ENCODE measurements at regions not wholly inside any gene's neighbourhood (a gene's known extent, or its start where the extent isn't known, plus 50 kb on each side); places are given as distances from the start of the nearest gene placed in this dataset.
"Not testable (repeated sequence)": the region's sequence is repeated elsewhere in the genome, so short reads cannot be mapped to it uniquely, and the experiment has no call there.

- no peak for DNase-seq (ENCODE audit: low spot score)
These were observed 138.8 kb upstream of the ZNF536 start for GRCh38 chr19:30233375-30233774.

GRCh38 chr19:30235946-30236345 is 136.2 kb upstream of the ZNF536 start:
- no peak for DNase-seq (ENCODE audit: low spot score)

GRCh38 chr19:30236587-30236986 is 135.6 kb upstream of the ZNF536 start:
- no peak for DNase-seq (ENCODE audit: low spot score)

DNA sequence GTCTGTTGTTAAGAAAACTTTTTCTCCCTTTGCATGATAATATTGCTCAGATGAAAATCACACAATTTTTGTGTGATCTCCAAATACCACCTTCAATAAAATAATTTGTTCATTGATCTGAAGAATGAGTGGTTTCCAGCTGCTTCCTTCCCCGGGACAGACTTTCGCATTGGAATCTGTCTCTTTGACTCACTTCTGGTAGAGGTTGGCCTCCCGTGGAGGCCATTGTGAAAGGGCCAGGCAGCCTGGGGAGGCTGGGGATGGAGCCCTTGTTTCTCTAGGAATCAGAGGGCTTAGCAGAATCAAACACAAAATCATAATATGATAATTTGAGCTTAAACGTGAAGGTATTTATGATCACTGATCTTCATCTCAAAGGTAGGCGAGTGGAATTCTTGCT is 135.0 kb upstream of the ZNF536 start:
- DNase-seq (ENCODE audit: low spot score) = no peak

DNA sequence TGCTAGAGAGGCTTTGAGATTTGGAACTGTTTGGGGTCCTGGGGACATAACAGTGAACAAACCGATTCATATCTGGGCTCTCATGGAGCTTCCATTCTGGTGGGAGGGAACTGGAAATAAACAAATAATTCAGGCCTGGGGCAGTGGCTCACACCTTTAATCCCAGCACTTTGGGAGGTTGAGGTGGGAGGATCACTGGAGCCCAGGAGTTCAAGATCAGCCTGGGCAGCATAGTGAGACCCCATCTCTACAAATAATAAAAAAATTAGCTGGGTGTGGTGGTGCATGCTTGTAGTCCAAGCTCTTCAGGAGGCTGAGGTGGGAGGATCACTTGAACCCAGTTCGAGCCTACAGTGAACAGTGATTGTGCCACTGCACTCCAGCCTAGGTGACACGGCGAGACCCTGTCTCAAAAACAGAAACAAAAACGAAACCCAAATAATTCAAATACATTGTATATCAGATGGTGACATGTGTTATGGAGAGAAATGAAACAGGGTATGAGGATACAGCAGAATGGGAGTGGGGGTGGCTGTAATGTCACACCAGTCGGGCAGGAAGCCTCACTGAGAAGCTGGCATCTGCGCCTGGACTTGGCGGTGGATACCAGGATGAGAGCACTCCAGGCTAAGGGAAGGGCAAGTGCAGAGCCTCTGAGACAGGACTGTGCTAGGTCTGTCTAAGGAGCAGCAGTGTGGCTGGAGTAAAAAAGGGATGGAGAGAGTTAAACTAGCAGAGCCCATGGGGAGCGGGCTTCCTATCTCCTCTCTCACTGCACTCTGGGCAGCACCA is 131.1 kb upstream of the ZNF536 start:
- DNase-seq (ENCODE audit: low spot score) = no peak

GRCh38 chr19:30244533-30244932 is 127.7 kb upstream of the ZNF536 start:
- DNase-seq (ENCODE audit: low spot score) = no peak

- DNase-seq (ENCODE audit: low spot score) = no peak
These were observed 126.7 kb upstream of the ZNF536 start for GRCh38 chr19:30245401-30246039.

DNA sequence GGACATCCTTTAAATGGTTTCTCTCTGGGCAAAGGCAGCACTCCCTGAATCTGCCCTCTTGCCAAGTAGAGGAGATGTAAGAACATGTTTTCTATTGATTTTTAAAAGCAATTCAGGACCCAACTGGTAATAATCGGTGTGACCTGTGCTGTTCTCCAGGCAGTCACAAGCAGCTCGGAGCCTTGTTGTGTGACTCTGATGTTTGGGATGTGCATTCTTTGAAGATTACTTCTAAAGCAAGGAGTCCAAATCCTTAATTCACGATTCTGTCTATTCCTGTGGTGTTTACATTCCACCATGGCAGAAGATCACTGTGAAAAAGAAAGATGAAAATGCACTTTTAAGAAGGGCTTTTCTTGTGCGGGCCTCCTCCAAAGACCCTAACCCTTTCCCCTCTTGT is 122.3 kb upstream of the ZNF536 start:
- no peak for DNase-seq (ENCODE audit: low spot score)

- DNase-seq (ENCODE audit: low spot score) = no peak
These were observed 120.0 kb upstream of the ZNF536 start for GRCh38 chr19:30252214-30252613.

DNA sequence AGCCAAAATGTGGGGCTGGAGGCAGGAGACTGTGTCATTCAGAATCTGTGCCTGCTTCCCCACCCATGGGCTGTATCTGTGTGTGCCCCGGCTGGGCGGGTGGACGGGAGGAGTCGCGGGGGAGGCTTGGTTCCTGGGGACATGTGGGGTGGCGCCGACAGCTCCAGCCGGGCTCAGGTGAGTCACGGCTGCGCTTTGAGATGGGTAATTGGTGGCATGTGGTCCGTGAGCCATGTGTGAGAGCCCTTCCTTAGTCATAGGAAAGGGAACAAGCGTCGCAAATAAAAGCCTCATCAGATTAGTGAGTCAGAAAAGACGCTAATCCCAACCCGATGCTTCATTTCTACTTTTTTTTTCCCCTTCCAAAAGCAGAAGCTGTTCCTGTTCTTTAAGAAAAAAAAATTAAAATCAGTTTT is 118.6 kb upstream of the ZNF536 start:
- DNase-seq (ENCODE audit: low spot score) = peak; percentile 42

- no peak for DNase-seq (ENCODE audit: low spot score)
These were observed 118.0 kb upstream of the ZNF536 start for GRCh38 chr19:30254158-30254557.

DNA sequence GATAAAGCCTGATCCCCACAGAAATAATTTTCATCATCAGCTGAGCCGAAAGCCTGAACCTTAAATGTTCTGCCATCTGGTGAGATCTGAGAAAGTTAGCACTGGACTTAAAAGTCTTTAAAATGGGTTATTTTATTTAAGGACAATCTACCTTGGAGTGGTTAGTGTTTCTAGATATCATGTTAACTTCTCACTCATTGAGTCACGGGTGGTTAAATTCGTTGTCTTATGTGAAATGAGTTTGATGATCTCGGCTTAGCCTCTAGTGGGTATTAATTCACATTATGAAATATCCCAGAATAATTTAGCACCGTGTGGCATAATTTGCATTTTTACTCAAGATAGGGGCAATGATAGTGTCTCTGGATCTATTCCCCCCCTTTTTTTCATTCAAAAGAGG is 117.4 kb upstream of the ZNF536 start:
- no peak for DNase-seq (ENCODE audit: low spot score)

GRCh38 chr19:30255791-30256495 is 116.2 kb upstream of the ZNF536 start:
- DNase-seq (ENCODE audit: low spot score) = no peak

DNA sequence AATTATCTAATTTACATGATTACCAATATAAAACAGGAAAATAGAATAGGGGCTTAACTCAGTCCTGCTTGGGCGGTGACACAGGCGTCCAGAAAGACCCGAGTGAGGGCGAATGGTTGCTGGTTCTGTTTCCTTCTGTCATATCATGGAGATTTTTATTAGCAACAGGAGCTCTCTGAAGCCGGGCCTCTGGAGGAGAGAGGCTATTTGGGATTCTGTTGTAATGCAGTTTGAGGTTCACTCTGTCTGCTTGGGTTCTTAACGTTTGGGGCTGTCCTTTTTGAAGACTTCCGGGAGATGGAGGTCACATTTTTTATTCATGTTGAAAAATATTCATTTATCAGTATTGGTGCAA is 115.7 kb upstream of the ZNF536 start:
- no peak for DNase-seq (ENCODE audit: low spot score)

DNA sequence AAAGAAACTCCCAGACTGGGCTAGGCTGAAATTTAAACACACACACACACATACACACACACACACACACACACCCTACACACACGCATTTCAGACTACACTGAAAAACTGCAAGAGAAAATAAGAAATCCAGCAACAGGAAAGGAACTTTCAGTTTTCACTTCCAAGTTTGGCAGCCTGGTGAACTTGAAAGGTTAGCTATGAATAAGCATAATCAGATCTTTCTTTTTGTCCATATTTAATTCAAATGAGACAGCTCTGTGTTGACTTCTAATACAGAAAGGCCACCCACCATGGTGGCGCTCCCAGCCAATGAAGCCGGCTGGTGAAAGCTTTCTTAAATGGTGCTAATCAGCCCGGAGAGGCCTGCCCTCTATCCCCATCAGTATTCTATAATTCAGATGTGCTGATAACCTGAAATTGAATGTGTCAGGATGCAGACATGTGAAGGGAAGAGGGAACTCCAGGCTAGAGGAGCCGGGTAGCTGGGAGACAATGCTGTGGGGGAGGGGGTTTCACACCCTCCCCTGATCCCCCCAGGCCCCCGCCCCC is 108.3 kb upstream of the ZNF536 start:
- DNase-seq (ENCODE audit: low spot score) = no peak

DNA sequence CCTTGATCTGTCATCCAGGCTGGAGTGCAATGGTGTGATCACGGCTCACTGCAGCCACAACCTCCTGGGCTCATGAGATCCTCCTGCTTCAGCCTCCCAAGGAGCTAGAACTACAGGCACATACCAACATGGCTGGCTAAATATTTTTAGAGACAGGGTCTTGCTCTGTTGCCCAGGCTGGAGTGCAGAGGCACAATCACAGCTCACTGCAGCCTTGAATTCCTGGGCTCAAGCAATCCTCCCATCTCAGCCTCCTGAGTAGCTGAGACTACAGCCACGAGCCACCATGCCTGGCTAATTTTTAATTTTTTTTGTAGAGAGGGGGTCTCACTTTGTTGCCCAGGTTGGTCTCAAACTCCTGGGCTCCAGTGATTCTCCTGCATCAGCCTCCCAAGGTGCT is 106.3 kb upstream of the ZNF536 start:
- not testable (repeated sequence) for DNase-seq (ENCODE audit: low spot score)

GRCh38 chr19:30266687-30267086 is 105.5 kb upstream of the ZNF536 start:
- DNase-seq (ENCODE audit: low spot score) = no peak

DNA sequence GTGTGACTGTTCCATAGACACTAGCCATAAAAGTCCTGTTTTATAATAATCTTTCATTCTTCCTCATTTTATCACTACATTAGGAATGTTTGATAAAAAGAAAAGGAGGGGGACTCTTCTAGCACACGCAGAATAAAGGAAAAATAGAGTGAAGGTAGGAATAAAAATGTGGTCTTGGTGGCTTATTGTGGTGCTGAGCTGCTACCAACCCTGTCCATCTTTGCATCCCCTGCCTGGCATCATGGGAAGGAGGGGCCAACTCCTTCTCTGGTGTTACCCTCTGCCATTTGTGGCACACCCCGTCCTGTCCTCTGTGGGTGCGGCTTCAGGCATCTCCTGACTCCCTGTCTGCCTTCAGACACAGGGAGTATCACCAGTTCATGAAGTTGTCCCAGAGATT is 104.9 kb upstream of the ZNF536 start:
- DNase-seq (ENCODE audit: low spot score) = no peak

DNA sequence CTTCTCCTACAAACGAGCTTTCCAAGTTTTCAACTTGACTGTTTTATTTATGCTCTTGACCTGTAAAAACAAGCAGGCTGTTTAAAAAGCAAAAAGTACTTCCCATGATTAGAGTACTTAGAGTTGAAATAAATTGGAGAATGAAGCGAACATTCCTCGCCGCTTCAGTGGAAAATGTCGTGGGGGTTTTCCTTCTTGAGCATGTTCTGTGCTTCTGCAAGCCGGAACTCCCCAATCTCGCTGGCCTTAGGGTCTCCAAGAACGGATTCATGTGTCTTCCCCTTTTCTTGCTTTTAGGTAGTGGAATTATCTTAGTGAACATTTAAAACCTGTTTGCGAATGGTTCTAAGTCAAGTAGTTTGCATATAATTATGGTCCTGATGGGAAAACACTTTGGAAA is 103.6 kb upstream of the ZNF536 start:
- no peak for DNase-seq (ENCODE audit: low spot score)

- no peak for DNase-seq (ENCODE audit: low spot score)
These were observed 102.5 kb upstream of the ZNF536 start for GRCh38 chr19:30269638-30270037.

GRCh38 chr19:30271816-30272215 is 100.4 kb upstream of the ZNF536 start:
- no peak for DNase-seq (ENCODE audit: low spot score)

GRCh38 chr19:30272554-30272953 is 99.6 kb upstream of the ZNF536 start:
- no peak for DNase-seq (ENCODE audit: low spot score)

DNA sequence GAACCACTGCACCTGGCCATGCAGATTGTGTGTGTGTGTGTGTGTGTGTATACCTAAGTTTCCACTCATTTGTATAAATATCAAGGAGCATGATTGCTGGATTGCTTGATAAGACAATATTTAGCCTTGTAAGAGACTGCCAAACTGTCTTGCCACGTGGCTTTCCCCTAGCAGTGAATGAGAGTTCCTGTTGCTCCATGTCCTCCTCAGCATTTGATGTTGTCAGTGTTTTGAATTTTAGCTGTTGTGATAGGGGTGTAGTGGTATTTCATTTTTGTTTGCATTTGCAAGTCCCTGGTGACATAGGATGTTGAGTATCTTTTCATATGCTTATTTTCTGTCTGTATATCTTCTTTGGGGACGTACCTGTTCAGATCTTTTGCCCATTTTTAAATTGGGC is 99.0 kb upstream of the ZNF536 start:
- no peak for DNase-seq (ENCODE audit: low spot score)
